ENCODE measurements at regions not wholly inside any gene's neighbourhood (a gene's known extent, or its start where the extent isn't known, plus 50 kb on each side); places are given as distances from the start of the nearest gene placed in this dataset.

- H3K79me2 ChIP-seq (ENCODE audit: control insufficient read depth, insufficient read depth, low read length) = no peaks in the 10 kb centered on the region
- no peak overlapping the region for H2BK120ac ChIP-seq (ENCODE audit: low read depth, low read length)
- H3K4ac ChIP-seq (ENCODE audit: low read depth, low read length) = no peak overlapping the region
- no peak overlapping the region for H2AK5ac ChIP-seq (ENCODE audit: low read length)
- no peaks in the 10 kb centered on the region for H3K27me3 ChIP-seq (ENCODE audit: insufficient read depth, low read length, poor library complexity)
- no peaks in the 10 kb centered on the region for H3K79me1 ChIP-seq (ENCODE audit: low read length)
- no peaks in the 10 kb centered on the region for H3K36me3 ChIP-seq (ENCODE audit: control insufficient read depth, insufficient read depth, low read length)
- H3K23ac ChIP-seq (ENCODE audit: low read length) = no peak overlapping the region
- no peak overlapping the region for H4K5ac ChIP-seq (ENCODE audit: low read length)
- WGBS (ENCODE audit: extremely low coverage, insufficient coverage, low lambda C conversion rate) = no CpG with 5 or more reads among the region's 3 CpGs
- no peak overlapping the region for H3K4me3 ChIP-seq (ENCODE audit: low read length)
- no peak for DNase-seq
- H2BK15ac ChIP-seq (replicated peaks; ENCODE audit: low read depth) = no peak overlapping the region
- H3K27ac ChIP-seq (ENCODE audit: low read depth, low read length) = no peak overlapping the region
- H2BK5ac ChIP-seq (ENCODE audit: low read length) = no peak overlapping the region
- H3K4me1 ChIP-seq (ENCODE audit: control insufficient read depth, low read depth, low read length) = no peaks in the 10 kb centered on the region
- no peak overlapping the region for H3K9ac ChIP-seq (ENCODE audit: low read length)
- H3K18ac ChIP-seq (ENCODE audit: low read length) = no peak overlapping the region
- H4K8ac ChIP-seq (ENCODE audit: low read depth, low read length) = no peak overlapping the region
- no peak overlapping the region for H3K56ac ChIP-seq (ENCODE audit: low read length)
- no peak overlapping the region for H3K4me2 ChIP-seq (ENCODE audit: low read length)
These were observed 332.8 kb upstream of the UBE2E3 start for GRCh38 chr2:180647621-180648020.

GRCh38 chr2:180647221-180647620, 333.2 kb upstream of the UBE2E3 start:
- no peak overlapping the region for H3K4ac ChIP-seq (ENCODE audit: low read depth, low read length)
- H3K56ac ChIP-seq (ENCODE audit: low read length) = no peak overlapping the region
- no peak overlapping the region for H3K4me3 ChIP-seq (ENCODE audit: low read length)
- no peak overlapping the region for H3K27ac ChIP-seq (ENCODE audit: low read depth, low read length)
- H4K5ac ChIP-seq (ENCODE audit: low read length) = no peak overlapping the region
- H3K36me3 ChIP-seq (ENCODE audit: control insufficient read depth, insufficient read depth, low read length) = no peaks in the 10 kb centered on the region
- no peaks in the 10 kb centered on the region for H3K27me3 ChIP-seq (ENCODE audit: insufficient read depth, low read length, poor library complexity)
- H2BK120ac ChIP-seq (ENCODE audit: low read depth, low read length) = no peak overlapping the region
- H3K4me1 ChIP-seq (ENCODE audit: control insufficient read depth, low read depth, low read length) = no peaks in the 10 kb centered on the region
- no peak overlapping the region for H3K18ac ChIP-seq (ENCODE audit: low read length)
- H3K9ac ChIP-seq (ENCODE audit: low read length) = no peak overlapping the region
- no peak overlapping the region for H2BK15ac ChIP-seq (replicated peaks; ENCODE audit: low read depth)
- H3K23ac ChIP-seq (ENCODE audit: low read length) = no peak overlapping the region
- no peak overlapping the region for H2AK5ac ChIP-seq (ENCODE audit: low read length)
- H4K8ac ChIP-seq (ENCODE audit: low read depth, low read length) = no peak overlapping the region
- no peaks in the 10 kb centered on the region for H3K79me2 ChIP-seq (ENCODE audit: control insufficient read depth, insufficient read depth, low read length)
- H3K4me2 ChIP-seq (ENCODE audit: low read length) = no peak overlapping the region
- no peak for DNase-seq
- no peaks in the 10 kb centered on the region for H3K79me1 ChIP-seq (ENCODE audit: low read length)
- no peak overlapping the region for H2BK5ac ChIP-seq (ENCODE audit: low read length)

- no CpG with 5 or more reads among the region's 2 CpGs for WGBS (ENCODE audit: extremely low coverage, insufficient coverage, low lambda C conversion rate)
- no peaks in the 10 kb centered on the region for H3K79me1 ChIP-seq (ENCODE audit: low read length)
These were observed 333.6 kb upstream of the UBE2E3 start for GRCh38 chr2:180646756-180647155.

GRCh38 chr2:180644709-180645108, 335.7 kb upstream of the UBE2E3 start:
- WGBS (ENCODE audit: extremely low coverage, insufficient coverage, low lambda C conversion rate) = no CpG with 5 or more reads among the region's 2 CpGs
- no peak overlapping the region for H2BK5ac ChIP-seq (ENCODE audit: low read length)
- no peak overlapping the region for H3K4ac ChIP-seq (ENCODE audit: low read depth, low read length)
- H3K79me1 ChIP-seq (ENCODE audit: low read length) = no peaks in the 10 kb centered on the region
- H3K79me2 ChIP-seq (ENCODE audit: control insufficient read depth, insufficient read depth, low read length) = no peaks in the 10 kb centered on the region
- H4K8ac ChIP-seq (ENCODE audit: low read depth, low read length) = no peak overlapping the region
- no peaks in the 10 kb centered on the region for H3K27me3 ChIP-seq (ENCODE audit: insufficient read depth, low read length, poor library complexity)
- H3K36me3 ChIP-seq (ENCODE audit: control insufficient read depth, insufficient read depth, low read length) = no peaks in the 10 kb centered on the region
- no peak overlapping the region for H3K4me3 ChIP-seq (ENCODE audit: low read length)
- no peak overlapping the region for H3K23ac ChIP-seq (ENCODE audit: low read length)
- no peak overlapping the region for H2BK15ac ChIP-seq (replicated peaks; ENCODE audit: low read depth)
- no peak overlapping the region for H3K56ac ChIP-seq (ENCODE audit: low read length)
- H4K5ac ChIP-seq (ENCODE audit: low read length) = no peak overlapping the region
- H3K4me1 ChIP-seq (ENCODE audit: control insufficient read depth, low read depth, low read length) = no peaks in the 10 kb centered on the region
- no peak for DNase-seq
- H3K9ac ChIP-seq (ENCODE audit: low read length) = no peak overlapping the region
- no peak overlapping the region for H3K4me2 ChIP-seq (ENCODE audit: low read length)
- no peak overlapping the region for H2BK120ac ChIP-seq (ENCODE audit: low read depth, low read length)
- no peak overlapping the region for H3K27ac ChIP-seq (ENCODE audit: low read depth, low read length)
- H2AK5ac ChIP-seq (ENCODE audit: low read length) = no peak overlapping the region
- no peak overlapping the region for H3K18ac ChIP-seq (ENCODE audit: low read length)

More at GRCh38 chr2:180646756-180647155, 333.6 kb upstream of the UBE2E3 start:
- Histone ChIP-seq H3K4me3 (ENCODE audit: low read length) (no peak overlapping the region), H3K79me2 (ENCODE audit: control insufficient read depth, insufficient read depth, low read length) (no peaks in the 10 kb centered on the region), H2BK5ac (ENCODE audit: low read length) (no peak overlapping the region), H3K27ac (ENCODE audit: low read depth, low read length) (no peak overlapping the region), H3K27me3 (ENCODE audit: insufficient read depth, low read length, poor library complexity) (no peaks in the 10 kb centered on the region), H3K18ac (ENCODE audit: low read length) (no peak overlapping the region), H2BK120ac (ENCODE audit: low read depth, low read length) (no peak overlapping the region), H3K4me2 (ENCODE audit: low read length) (no peak overlapping the region), H3K9ac (ENCODE audit: low read length) (no peak overlapping the region), H4K8ac (ENCODE audit: low read depth, low read length) (no peak overlapping the region), H3K4ac (ENCODE audit: low read depth, low read length) (no peak overlapping the region), H3K23ac (ENCODE audit: low read length) (no peak overlapping the region), H3K36me3 (ENCODE audit: control insufficient read depth, insufficient read depth, low read length) (no peaks in the 10 kb centered on the region), H3K4me1 (ENCODE audit: control insufficient read depth, low read depth, low read length) (no peaks in the 10 kb centered on the region), H4K5ac (ENCODE audit: low read length) (no peak overlapping the region), H2BK15ac (replicated peaks; ENCODE audit: low read depth) (no peak overlapping the region), H2AK5ac (ENCODE audit: low read length) (no peak overlapping the region), H3K56ac (ENCODE audit: low read length) (no peak overlapping the region)
- DNase-seq = no peak

DNA sequence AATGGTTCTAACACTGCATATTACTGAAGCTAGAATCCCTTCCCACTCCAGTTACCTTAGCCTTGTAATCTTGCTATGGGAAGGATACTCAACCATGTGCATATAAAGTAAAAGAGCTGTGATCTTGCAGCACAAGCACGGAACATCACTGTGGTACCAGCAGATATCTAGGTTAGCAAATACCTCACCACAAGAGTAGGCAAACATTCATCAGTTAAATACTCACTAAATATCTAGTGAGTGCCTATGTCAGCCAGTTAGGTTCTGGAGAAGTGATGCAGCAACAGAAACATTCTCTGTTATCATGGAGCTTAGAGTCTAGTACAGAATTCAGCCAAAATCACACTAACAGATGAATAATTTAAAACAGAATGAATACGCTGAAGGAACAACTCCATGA, 349.6 kb upstream of the UBE2E3 start:
- Histone ChIP-seq H3K36me3 (ENCODE audit: control insufficient read depth, insufficient read depth, low read length) (no peaks in the 10 kb centered on the region), H2AK5ac (ENCODE audit: low read length) (no peak overlapping the region), H3K4me1 (ENCODE audit: control insufficient read depth, low read depth, low read length) (no peaks in the 10 kb centered on the region), H3K27me3 (ENCODE audit: insufficient read depth, low read length, poor library complexity) (no peaks in the 10 kb centered on the region), H3K23ac (ENCODE audit: low read length) (no peak overlapping the region), H2BK5ac (ENCODE audit: low read length) (no peak overlapping the region), H3K18ac (ENCODE audit: low read length) (no peak overlapping the region), H3K79me2 (ENCODE audit: control insufficient read depth, insufficient read depth, low read length) (no peaks in the 10 kb centered on the region), H3K56ac (ENCODE audit: low read length) (no peak overlapping the region), H4K5ac (ENCODE audit: low read length) (no peak overlapping the region), H3K4me2 (ENCODE audit: low read length) (no peak overlapping the region), H3K27ac (ENCODE audit: low read depth, low read length) (no peak overlapping the region), H3K9ac (ENCODE audit: low read length) (no peak overlapping the region), H2BK15ac (replicated peaks; ENCODE audit: low read depth) (no peak overlapping the region), H2BK120ac (ENCODE audit: low read depth, low read length) (no peak overlapping the region), H3K79me1 (ENCODE audit: low read length) (no peaks in the 10 kb centered on the region), H3K4me3 (ENCODE audit: low read length) (no peak overlapping the region), H4K8ac (ENCODE audit: low read depth, low read length) (no peak overlapping the region), H3K4ac (ENCODE audit: low read depth, low read length) (no peak overlapping the region)
- DNase-seq = no peak
- WGBS (ENCODE audit: extremely low coverage, insufficient coverage, low lambda C conversion rate) = no CpG with 5 or more reads among the region's 2 CpGs

DNA sequence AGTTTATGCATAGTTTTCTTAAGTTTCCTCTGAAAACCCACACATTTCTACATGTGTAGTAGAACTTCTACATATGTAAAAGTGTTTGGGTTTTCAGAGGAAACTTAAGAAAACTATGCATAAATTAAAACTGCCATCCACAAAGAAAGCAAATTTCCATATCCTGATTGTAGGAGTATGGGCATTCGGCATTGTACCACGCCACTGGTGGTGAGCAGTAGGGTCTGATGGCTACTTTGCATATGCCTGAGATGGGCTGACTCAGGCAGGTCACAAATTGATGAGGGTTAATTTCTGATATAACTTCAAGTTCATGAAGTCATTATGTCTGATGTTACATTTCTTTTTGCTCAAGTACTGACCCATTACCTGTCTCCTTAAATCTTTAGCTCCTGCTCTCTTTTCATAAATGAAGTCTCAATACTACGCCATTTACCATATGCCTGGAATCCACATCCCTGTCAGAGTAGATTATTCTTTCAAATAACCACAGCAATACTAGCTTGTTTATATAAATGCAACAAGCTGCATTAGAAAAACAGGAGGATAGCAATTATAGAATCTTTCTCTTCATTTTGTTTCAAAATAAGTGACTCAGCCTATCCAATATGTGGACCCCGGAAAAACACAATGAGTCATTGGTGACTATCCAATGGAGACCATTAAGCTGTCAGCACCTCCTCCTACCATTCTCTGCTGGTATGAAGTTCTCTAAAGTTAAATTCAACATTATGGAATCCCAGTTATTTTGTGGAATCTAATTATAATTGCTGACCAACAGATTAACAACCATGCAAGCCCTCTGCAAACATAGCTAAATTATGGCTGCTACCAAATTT, 355.2 kb upstream of the UBE2E3 start:
- no peak overlapping the region for H3K18ac ChIP-seq (ENCODE audit: low read length)
- no peak overlapping the region for H4K8ac ChIP-seq (ENCODE audit: low read depth, low read length)
- no peak overlapping the region for H3K9ac ChIP-seq (ENCODE audit: low read length)
- no CpG with 5 or more reads among the region's 4 CpGs for WGBS (ENCODE audit: extremely low coverage, insufficient coverage, low lambda C conversion rate)
- no peak overlapping the region for H2BK15ac ChIP-seq (replicated peaks; ENCODE audit: low read depth)
- no peaks in the 10 kb centered on the region for H3K4me1 ChIP-seq (ENCODE audit: control insufficient read depth, low read depth, low read length)
- no peak overlapping the region for H2BK5ac ChIP-seq (ENCODE audit: low read length)
- H3K4me2 ChIP-seq (ENCODE audit: low read length) = no peak overlapping the region
- DNase-seq = no peak
- H3K56ac ChIP-seq (ENCODE audit: low read length) = no peak overlapping the region
- no peaks in the 10 kb centered on the region for H3K36me3 ChIP-seq (ENCODE audit: control insufficient read depth, insufficient read depth, low read length)
- H4K5ac ChIP-seq (ENCODE audit: low read length) = no peak overlapping the region
- H3K4ac ChIP-seq (ENCODE audit: low read depth, low read length) = no peak overlapping the region
- H2AK5ac ChIP-seq (ENCODE audit: low read length) = no peak overlapping the region
- H3K79me2 ChIP-seq (ENCODE audit: control insufficient read depth, insufficient read depth, low read length) = no peaks in the 10 kb centered on the region
- H3K27me3 ChIP-seq (ENCODE audit: insufficient read depth, low read length, poor library complexity) = no peaks in the 10 kb centered on the region
- no peak overlapping the region for H2BK120ac ChIP-seq (ENCODE audit: low read depth, low read length)
- no peak overlapping the region for H3K23ac ChIP-seq (ENCODE audit: low read length)
- H3K4me3 ChIP-seq (ENCODE audit: low read length) = no peak overlapping the region
- no peaks in the 10 kb centered on the region for H3K79me1 ChIP-seq (ENCODE audit: low read length)
- no peak overlapping the region for H3K27ac ChIP-seq (ENCODE audit: low read depth, low read length)

Data from mesendoderm (in vitro differentiated cells).